Ovary (tissue), 7 donors: ENCODE measurements at regions not wholly inside any gene's neighbourhood (a gene's known extent, or its start where the extent isn't known, plus 50 kb on each side); places are given as distances from the start of the nearest gene placed in this dataset.

Experiments
- DNase-seq, 5 donors: peaks; one replicate each; pipeline ENCODE4 v3.0.0-alpha.2; 2019 to 2020
- H3K27ac ChIP-seq, 2 donors: fragments of 200-600 bp; one replicate each; pipeline versions ENCODE4 v1.5.1 to v1.8.0; 2019 to 2022
- H3K27me3 ChIP-seq: fragments of 200-600 bp; one replicate; pipeline ENCODE4 v1.8.0; 2022
- H3K36me3 ChIP-seq: fragments of 200-600 bp; sonication (generic); one replicate; pipeline ENCODE4 v1.5.1; 2019
- H3K4me1 ChIP-seq: one replicate; pipeline ENCODE4 v1.8.1; 2013; ENCODE audit warnings: mild to moderate bottlenecking, moderate library complexity; ENCODE audit not compliant: insufficient read depth
- H3K4me3 ChIP-seq: fragments of 200-600 bp; sonication (generic); one replicate; pipeline ENCODE4 v1.5.1; 2017
- H3K9me3 ChIP-seq, 2 donors: fragments of 200-600 bp in 1 of 2; sonication (generic) in 1 of 2; one replicate each; pipeline versions ENCODE4 v1.5.1 to v1.8.1; 2013 to 2019; ENCODE audit warnings: mild to moderate bottlenecking in 1 of 2, moderate library complexity in 1 of 2
- CTCF ChIP-seq, 3 donors: fragments of 450-650 bp in 2 of 3; fragments of 200-600 bp in 1 of 3; IDR thresholded peaks; one replicate each; pipeline versions ENCODE4 v1.5.1 to v1.8.0; 2016 to 2022; ENCODE audit warnings: antibody characterized with exemption in 3 of 3, mild to moderate bottlenecking in 1 of 3
- EP300 ChIP-seq: sonication (generic); formaldehyde crosslinking; IDR thresholded peaks from one replicate; pipeline ENCODE4 v1.6.1; 2017; ENCODE audit warnings: antibody characterized with exemption
- POLR2A ChIP-seq: fragments of 450-650 bp; IDR thresholded peaks from one replicate; pipeline ENCODE4 v1.6.1; 2017; ENCODE audit warnings: antibody characterized with exemption, mild to moderate bottlenecking, moderate library complexity
- WGBS, 3 donors: extraction: QIAGEN DNeasy Blood & Tissue Kit in 1 of 3; methylation state at CpG; one replicate each; pipeline versions ENCODE4 v1.1.5 to v1.1.7; 2013 to 2017; 5-methylcytosine and 5-hydroxymethylcytosine counted together
- intact Hi-C, 4 donors: fragments of 100-400 bp; cut with DNase I; formaldehyde crosslinking; loops; one replicate each; pipeline versions ENCODE4 v1.11.0 to v1.15.1; 2022 to 2023
- donor health status: DM: no; HTN: no; CAD: no; lungs with moderate emphysema.
- donor health status: DM: no; HTN: no; CAD: no.
- donor health status: Bipolar disorder and iron deficiency.
- donor health status: DM: no; HTN: no; CAD: no.
- donor health status: DM: yes; HTN: yes; CAD: no.

GRCh38 chr6:50970908-50971307, 152.2 kb downstream of the TFAP2B start:
- Histone ChIP-seq H3K27ac (no peak overlapping the region), H3K4me1 (no peaks in the 10 kb centered on the region), H3K36me3 (no peaks in the 10 kb centered on the region), H3K9me3 (no peaks in the 10 kb centered on the region), H3K27me3 (no peaks in the 10 kb centered on the region), H3K4me3 (no peak overlapping the region)
- no peak for DNase-seq
- intact Hi-C loops: no loop called here
- WGBS, 3 donors: 4 to 11% (median 4%) methylated on average over 1 of the region's 1 CpG
- no peak for TF ChIP-seq EP300
- no peak for TF ChIP-seq POLR2A
- TF ChIP-seq CTCF (IDR thresholded peaks at IDR 0.05): no peak

- Histone ChIP-seq H3K36me3 (no peaks in the 10 kb centered on the region), H3K9me3 (no peaks in the 10 kb centered on the region), H3K27ac (no peak overlapping the region), H3K27me3 (no peaks in the 10 kb centered on the region), H3K4me1 (no peaks in the 10 kb centered on the region), H3K4me3 (no peak overlapping the region)
- TF ChIP-seq POLR2A (no peak), EP300 (no peak), CTCF (IDR thresholded peaks at IDR 0.05) (no peak)
- intact Hi-C loops: no loop called here
- no peak for DNase-seq
- WGBS, 3 donors: 27 to 46% (median 32%) methylated on average over 2 of the region's 2 CpGs
Measured at GRCh38 chr6:50973464-50973863, 154.8 kb downstream of the TFAP2B start.

- WGBS, 3 donors: 72 to 81% (median 77%) methylated on average over 3 of the region's 3 CpGs
- DNase-seq: no peak
- Histone ChIP-seq H3K36me3 (no peaks in the 10 kb centered on the region), H3K27me3 (no peaks in the 10 kb centered on the region), H3K9me3 (no peaks in the 10 kb centered on the region), H3K4me3 (no peak overlapping the region), H3K27ac (no peak overlapping the region), H3K4me1 (no peaks in the 10 kb centered on the region)
- intact Hi-C loops: no loop called here
- TF ChIP-seq POLR2A: no peak
- no peak for TF ChIP-seq EP300
- TF ChIP-seq CTCF (IDR thresholded peaks at IDR 0.05): no peak
Measured at GRCh38 chr6:50974319-50974718, 155.6 kb downstream of the TFAP2B start.

GRCh38 chr6:50975216-50975615, 156.5 kb downstream of the TFAP2B start:
- H3K4me3 ChIP-seq: no peak overlapping the region
- no peak for TF ChIP-seq POLR2A
- no peak for TF ChIP-seq CTCF (IDR thresholded peaks at IDR 0.05)
- no peak for TF ChIP-seq EP300
- no peaks in the 10 kb centered on the region for H3K27me3 ChIP-seq
- 65 to 79% (median 69%) methylated on average over 2 of the region's 2 CpGs for WGBS, 3 donors
- H3K9me3 ChIP-seq: no peaks in the 10 kb centered on the region
- intact Hi-C loops: no loop called here
- H3K36me3 ChIP-seq: no peaks in the 10 kb centered on the region
- no peak for DNase-seq
- H3K4me1 ChIP-seq: no peaks in the 10 kb centered on the region
- no peak overlapping the region for H3K27ac ChIP-seq

- Histone ChIP-seq H3K9me3 (no peaks in the 10 kb centered on the region), H3K4me1 (no peaks in the 10 kb centered on the region), H3K4me3 (no peak overlapping the region), H3K27ac (no peak overlapping the region), H3K27me3 (no peaks in the 10 kb centered on the region), H3K36me3 (no peaks in the 10 kb centered on the region)
- no peak for DNase-seq
- WGBS, 3 donors: 78 to 87% (median 86%) methylated on average over 2 of the region's 2 CpGs
- TF ChIP-seq EP300 (no peak), CTCF (IDR thresholded peaks at IDR 0.05) (no peak), POLR2A (no peak)
- intact Hi-C loops: no loop called here
Measured at GRCh38 chr6:50976907-50977306, 158.2 kb downstream of the TFAP2B start.
